H1 (cell line): ENCODE measurements at regions not wholly inside any gene's neighbourhood (a gene's known extent, or its start where the extent isn't known, plus 50 kb on each side); places are given as distances from the start of the nearest gene placed in this dataset.

Experiments
- CTCF ChIA-PET: fragments of 300-600 bp; sonication (Branson Sonifier 250); formaldehyde crosslinking; loops from one replicate; lab custom pipeline; 2021; ENCODE audit not compliant: partially characterized antibody; lab: Charles Lee
- POLR2A ChIA-PET: fragments of 300-600 bp; sonication (Branson Sonifier 250); formaldehyde crosslinking; loops from one replicate; lab custom pipeline; 2021; ENCODE audit warnings: inconsistent platforms; ENCODE audit not compliant: partially characterized antibody; lab: Charles Lee
- DNase-seq, 2 experiments: peaks; one replicate each; pipeline versions ENCODE4 v3.0.0 to v3.0.0-alpha.2; 2010 to 2022; ENCODE audit warnings: low spot score in 2 of 2, low read depth in 1 of 2, mixed read lengths in 1 of 2
- FAIRE-seq: peaks from 2 replicates; lab custom pipeline; 2011; peaks lifted over from hg19 to GRCh38; lab: Jason Lieb, UNC
- H2AFZ ChIP-seq: 2 replicates; pipeline ENCODE4 v1.8.1; 2012; ENCODE audit warnings: low read length, inconsistent platforms
- H2AK5ac ChIP-seq: 2 replicates; pipeline ENCODE4 v1.6.1; 2013; ENCODE audit warnings: low read depth, low read length
- H2BK120ac ChIP-seq: replicated peaks from 2 replicates; pipeline ENCODE3; 2013; ENCODE audit warnings: low read depth, low read length, inconsistent platforms
- H2BK12ac ChIP-seq: 2 replicates; pipeline ENCODE4 v1.6.1; 2013; ENCODE audit warnings: low read depth, low read length
- H2BK15ac ChIP-seq: 2 replicates; pipeline ENCODE4 v1.6.1; 2013; ENCODE audit warnings: low read length
- H2BK20ac ChIP-seq: 2 replicates; pipeline ENCODE4 v1.6.1; 2013; ENCODE audit warnings: low read length
- H2BK5ac ChIP-seq: 2 replicates; pipeline ENCODE4 v1.6.1; 2013; ENCODE audit warnings: low read depth, low read length
- H3K14ac ChIP-seq: 2 replicates; pipeline ENCODE4 v1.6.1; 2013; ENCODE audit warnings: inconsistent platforms; ENCODE audit not compliant: insufficient read length
- H3K18ac ChIP-seq: 2 replicates; pipeline ENCODE4 v1.6.1; 2013; ENCODE audit warnings: low read length; ENCODE audit errors: extremely low read depth
- H3K23ac ChIP-seq: 2 replicates; pipeline ENCODE4 v1.6.1; 2013; ENCODE audit warnings: inconsistent platforms; ENCODE audit not compliant: insufficient read length
- H3K23me2 ChIP-seq: 2 replicates; pipeline ENCODE4 v1.6.1; 2013; ENCODE audit warnings: low read depth, low read length
- H3K27ac ChIP-seq: 2 replicates; pipeline ENCODE4 v1.6.1; 2011; ENCODE audit warnings: low read depth, low read length, inconsistent platforms
- H3K27me3 ChIP-seq, 4 experiments: replicated peaks in 1 of 4; 1 replicate in 1 of 4; 2 replicates in 3 of 4; pipeline versions ENCODE4 v1.6.1 to v1.8.1; 2011 to 2013; ENCODE audit warnings: low read length in 3 of 4, mild to moderate bottlenecking in 3 of 4, inconsistent platforms in 2 of 4, mixed read lengths in 2 of 4, moderate library complexity in 1 of 4; ENCODE audit not compliant: control insufficient read depth in 3 of 4, insufficient read depth in 3 of 4; ENCODE audit errors: extremely low read depth in 1 of 4
- H3K36me3 ChIP-seq, 4 experiments: 2 replicates each; pipeline versions ENCODE4 v1.6.1 to v1.8.1; 2011 to 2013; ENCODE audit warnings: mild to moderate bottlenecking in 4 of 4, low read length in 3 of 4, moderate library complexity in 2 of 4, control low read depth in 1 of 4, inconsistent platforms in 1 of 4; ENCODE audit not compliant: insufficient read depth in 4 of 4, control insufficient read depth in 2 of 4
- H3K4ac ChIP-seq: replicated peaks from 2 replicates; pipeline ENCODE3; 2013; ENCODE audit warnings: low read length, low read depth, mixed read lengths, inconsistent platforms; ENCODE audit not compliant: insufficient read length
- H3K4me1 ChIP-seq, 4 experiments: replicated peaks in 1 of 4; 1 replicate in 1 of 4; 2 replicates in 3 of 4; pipeline versions ENCODE4 v1.6.1 to v1.8.1; 2011 to 2013; ENCODE audit warnings: low read length in 3 of 4, inconsistent platforms in 2 of 4, mixed read lengths in 1 of 4; ENCODE audit not compliant: insufficient read depth in 4 of 4, control insufficient read depth in 3 of 4
- H3K4me2 ChIP-seq, 2 experiments: 2 replicates each; pipeline versions ENCODE4 v1.6.1 to v1.8.1; 2011 to 2013; ENCODE audit warnings: low read depth in 2 of 2, low read length in 2 of 2, control low read depth in 1 of 2, inconsistent platforms in 1 of 2, mild to moderate bottlenecking in 1 of 2; ENCODE audit not compliant: insufficient read depth in 1 of 2
- H3K4me3 ChIP-seq, 4 experiments: fragments of 200-600, 300-600 bp in 1 of 4; sonication (generic), shearing (Covaris generic), sonication (Bioruptor Twin) in 1 of 4; 2 replicates each; pipeline versions ENCODE4 v1.5.1 to v1.8.1; 2011 to 2016; ENCODE audit warnings: low read length in 4 of 4, low read depth in 3 of 4, control low read depth in 2 of 4, inconsistent platforms in 2 of 4, mild to moderate bottlenecking in 2 of 4, mixed read lengths in 1 of 4, moderate library complexity in 1 of 4; ENCODE audit not compliant: insufficient read depth in 2 of 4; ENCODE audit errors: extremely low read depth in 1 of 4
- H3K56ac ChIP-seq: replicated peaks from 2 replicates; pipeline ENCODE3; 2013; ENCODE audit warnings: low read depth, mild to moderate bottlenecking, mixed read lengths, low read length, inconsistent platforms; ENCODE audit not compliant: insufficient read length
- H3K79me1 ChIP-seq: 2 replicates; pipeline ENCODE4 v1.6.1; 2013; ENCODE audit warnings: low read depth, low read length, control low read depth
- H3K79me2 ChIP-seq, 2 experiments: 2 replicates each; pipeline versions ENCODE4 v1.6.1 to v1.8.1; 2012 to 2013; ENCODE audit warnings: low read length in 2 of 2, mild to moderate bottlenecking in 2 of 2, inconsistent platforms in 1 of 2; ENCODE audit not compliant: insufficient read depth in 2 of 2, control insufficient read depth in 1 of 2
- H3K9ac ChIP-seq, 4 experiments: replicated peaks in 1 of 4; 1 replicate in 1 of 4; 2 replicates in 3 of 4; pipeline versions ENCODE4 v1.6.1 to v1.8.1; 2011 to 2013; ENCODE audit warnings: low read depth in 3 of 4, low read length in 3 of 4, control low read depth in 2 of 4, mild to moderate bottlenecking in 2 of 4, moderate library complexity in 2 of 4, inconsistent platforms in 1 of 4; ENCODE audit errors: extremely low read depth in 1 of 4
- H3K9me3 ChIP-seq, 2 experiments: 2 replicates each; pipeline versions ENCODE4 v1.6.1 to v1.8.1; 2012 to 2013; ENCODE audit warnings: mild to moderate bottlenecking in 2 of 2, moderate library complexity in 2 of 2, control low read depth in 1 of 2, inconsistent platforms in 1 of 2, low read depth in 1 of 2, low read length in 1 of 2, mixed read lengths in 1 of 2; ENCODE audit not compliant: insufficient read depth in 2 of 2
- H4K20me1 ChIP-seq, 2 experiments: replicated peaks in 1 of 2; 2 replicates each; pipeline versions ENCODE3 to v1.8.1; 2011 to 2013; ENCODE audit warnings: inconsistent platforms in 2 of 2, low read length in 2 of 2, mild to moderate bottlenecking in 1 of 2; ENCODE audit not compliant: insufficient read depth in 2 of 2, control insufficient read depth in 1 of 2
- H4K5ac ChIP-seq: 2 replicates; pipeline ENCODE4 v1.6.1; 2013; ENCODE audit warnings: low read length, low read depth, mixed read lengths, inconsistent platforms; ENCODE audit not compliant: insufficient read length
- H4K8ac ChIP-seq: 2 replicates; pipeline ENCODE4 v1.8.0; 2013; ENCODE audit warnings: mild to moderate bottlenecking, moderate library complexity, low read length, inconsistent platforms; ENCODE audit not compliant: insufficient read depth; ENCODE audit errors: extremely low read depth
- H4K91ac ChIP-seq: replicated peaks from 2 replicates; pipeline ENCODE3; 2013; ENCODE audit warnings: low read length, mixed read lengths, inconsistent platforms; ENCODE audit not compliant: insufficient read length
- HDAC6 ChIP-seq: IDR thresholded peaks from one replicate; pipeline ENCODE4 v1.7.1; 2012; ENCODE audit warnings: low read depth, mild to moderate bottlenecking, inconsistent platforms, low read length, moderate library complexity
- POLR2AphosphoS5 ChIP-seq: IDR thresholded peaks from 2 replicates; pipeline ENCODE4 v1.6.1; 2011; ENCODE audit warnings: low read depth, low read length
- TAF7 ChIP-seq: optimal IDR thresholded peaks from 2 replicates; pipeline ENCODE3; 2011; ENCODE audit warnings: low read depth, mild to moderate bottlenecking, inconsistent platforms, low read length, moderate library complexity, borderline replicate concordance
- WGBS, 2 experiments: shearing (Covaris generic) in 1 of 2; methylation state at CpG; one replicate each; pipeline versions ENCODE4 v1.1.6 to v1.1.7; 2013 to 2015; ENCODE audit warnings: low lambda C conversion rate in 2 of 2, mixed read lengths in 2 of 2, inconsistent platforms in 1 of 2, low coverage in 1 of 2, missing lambda C conversion rate in 1 of 2; ENCODE audit not compliant: insufficient replicate concordance in 2 of 2, insufficient coverage in 1 of 2, insufficient read length in 1 of 2; ENCODE audit errors: extremely low coverage in 1 of 2, missing lambda C conversion rate in 1 of 2; 5-methylcytosine and 5-hydroxymethylcytosine counted together

DNA sequence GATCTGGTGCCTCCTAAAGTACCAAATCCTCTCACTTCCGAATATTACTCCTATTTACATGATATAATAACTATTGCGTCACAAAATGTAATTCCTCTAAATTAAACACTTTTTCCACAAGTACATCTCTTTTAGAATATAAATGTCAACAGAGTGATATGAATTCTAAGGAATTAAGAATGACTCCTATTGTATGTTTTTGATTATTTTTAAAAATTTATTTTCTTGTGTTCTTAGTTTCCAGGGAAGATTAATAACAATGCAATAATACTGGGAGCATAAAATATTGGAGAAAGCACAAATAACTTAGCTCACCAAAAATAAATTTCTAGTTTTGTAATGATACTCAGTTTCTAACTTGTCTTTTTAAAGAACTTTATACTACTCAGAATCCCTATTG, 184.9 kb downstream of the PCDH18 start:
- Histone ChIP-seq H3K9me3 (0 out of 4 replicates have a peak, but pooled peaks cover 0 to under 1% of the 10 kb centered on the region in 2 experiments), H2BK120ac (no peak overlapping the region), H3K14ac (no peak overlapping the region), H3K27ac (no peak overlapping the region), H4K8ac (no peak overlapping the region), H2BK20ac (no peak overlapping the region), H3K9ac (no peak overlapping the region), H4K5ac (no peak overlapping the region), H2AK5ac (no peak overlapping the region), H2AFZ (no peak overlapping the region), H3K4me3 (no peak overlapping the region), H3K4me1 (no peaks in the 10 kb centered on the region), H4K20me1 (no peaks in the 10 kb centered on the region), H2BK5ac (no peak overlapping the region), H3K36me3 (no peaks in the 10 kb centered on the region), H3K23me2 (no peaks in the 10 kb centered on the region), H4K91ac (no peak overlapping the region), H3K18ac (no peak overlapping the region), H3K79me2 (no peaks in the 10 kb centered on the region), H2BK12ac (no peak overlapping the region), H3K79me1 (no peaks in the 10 kb centered on the region), H3K56ac (no peak overlapping the region), H3K4me2 (no peak overlapping the region), H3K23ac (no peak overlapping the region), H3K4ac (no peak overlapping the region), H2BK15ac (no peak overlapping the region), H3K27me3 (no peaks in the 10 kb centered on the region)
- POLR2A ChIA-PET, result no interaction called here
- CTCF ChIA-PET, result no interaction called here
- WGBS, 2 experiments, result 53% methylated on average over 2 of the region's 2 CpGs; no CpG with 5 or more reads in 1 of the 2 experiments
- no peak for DNase-seq
- TF ChIP-seq HDAC6, result no peak
- no peak for TF ChIP-seq TAF7
- TF ChIP-seq POLR2AphosphoS5, result no peak
- FAIRE-seq, result no peak
